Lower leg skin (tissue), 3 donors: ENCODE measurements at regions not wholly inside any gene's neighbourhood (a gene's known extent, or its start where the extent isn't known, plus 50 kb on each side); places are given as distances from the start of the nearest gene placed in this dataset.

Source experiments
- CTCF ChIP-seq, 3 donors: fragments of 450-650 bp; IDR thresholded peaks; one replicate each; pipeline ENCODE4 v1.5.1; 2016; ENCODE audit warnings: antibody characterized with exemption in 3 of 3, mild to moderate bottlenecking in 3 of 3, moderate library complexity in 2 of 3
- POLR2A ChIP-seq, 2 donors: fragments of 450-650 bp; IDR thresholded peaks; one replicate each; pipeline ENCODE4 v1.6.1; 2016 to 2017; ENCODE audit warnings: antibody characterized with exemption in 2 of 2, mild to moderate bottlenecking in 1 of 2, moderate library complexity in 1 of 2

DNA sequence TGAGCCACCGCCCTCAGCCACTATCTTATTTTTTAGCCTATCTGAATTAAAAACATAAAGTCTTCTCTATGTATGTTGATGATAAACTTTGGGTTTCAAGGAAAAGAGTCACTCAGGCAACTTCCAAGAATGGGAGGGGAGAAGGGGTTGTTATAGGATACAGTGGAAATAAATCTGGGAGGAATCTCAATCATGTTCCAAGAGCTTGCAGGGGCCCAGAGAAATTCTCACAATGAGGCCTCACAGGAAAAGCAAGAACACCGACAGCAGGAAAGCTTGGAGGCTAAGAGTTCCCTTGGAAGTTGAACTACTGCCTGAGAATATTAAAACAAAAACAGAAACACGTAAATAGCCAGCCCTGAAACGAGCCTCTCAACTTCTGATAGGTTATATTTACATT, 384.6 kb upstream of the IGFBP7 start:
- TF ChIP-seq CTCF (IDR thresholded peaks at IDR 0.05) (no peak), POLR2A (IDR thresholded peaks at IDR 0.05) (no peak)
